BE2C (cell line): ENCODE measurements at regions not wholly inside any gene's neighbourhood (a gene's known extent, or its start where the extent isn't known, plus 50 kb on each side); places are given as distances from the start of the nearest gene placed in this dataset.
"Not testable (repeated sequence)": the region's sequence is repeated elsewhere in the genome, so short reads cannot be mapped to it uniquely, and the experiment has no call there.

ENCODE experiments used
- DNase-seq: peaks from one replicate; pipeline ENCODE4 v3.0.0-alpha.2; 2020
- H3K27me3 ChIP-seq: fragments of 250-450 bp; sonication (Bioruptor Pico); 2 replicates; pipeline ENCODE4 v1.5.1; 2020; ENCODE audit warnings: mild to moderate bottlenecking
- H3K36me3 ChIP-seq: fragments of 250-450 bp; sonication (Bioruptor Pico); 2 replicates; pipeline ENCODE4 v1.5.1; 2020; ENCODE audit warnings: mild to moderate bottlenecking
- H3K4me1 ChIP-seq: fragments of 250-450 bp; sonication (Bioruptor Pico); 2 replicates; pipeline ENCODE4 v1.5.1; 2020
- H3K4me3 ChIP-seq: 2 replicates; pipeline ENCODE4 v1.5.1; 2011; ENCODE audit warnings: low read depth, low read length
- H3K9me3 ChIP-seq: fragments of 250-450 bp; sonication (Bioruptor Pico); 2 replicates; pipeline ENCODE4 v1.5.1; 2020
- TF ChIP-seq, protein P1 (sequence below): IDR thresholded peaks from 2 replicates; pipeline ENCODE4 v1.5.1; 2012; ENCODE audit warnings: mild to moderate bottlenecking, low read depth, low read length

DNA sequence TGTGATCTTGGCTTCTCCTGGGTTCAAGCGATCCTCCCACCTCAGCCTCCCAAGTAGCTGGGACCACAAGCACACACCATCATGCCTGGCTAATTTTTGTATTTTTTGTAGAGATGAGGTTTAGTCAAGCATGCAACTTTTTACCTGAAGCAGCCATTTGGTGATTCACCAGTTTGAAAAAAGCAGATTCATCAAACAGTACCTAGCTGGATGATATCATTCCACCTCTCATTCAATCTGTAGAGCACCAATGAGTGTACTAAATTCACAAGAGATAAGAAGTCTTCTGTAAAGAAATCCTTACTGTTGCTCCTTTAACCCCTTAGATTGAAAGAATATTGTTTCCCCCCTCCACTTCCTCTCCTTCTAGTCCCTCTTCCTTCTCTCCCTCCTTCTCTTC lies 261.1 kb upstream of the RFC3 start:
- Histone ChIP-seq H3K27me3 (no peaks in the 10 kb centered on the region), H3K4me3 (no peak overlapping the region), H3K36me3 (no peaks in the 10 kb centered on the region), H3K4me1 (no peaks in the 10 kb centered on the region), H3K9me3 (no peaks in the 10 kb centered on the region)
- TF ChIP-seq, protein P1, sequence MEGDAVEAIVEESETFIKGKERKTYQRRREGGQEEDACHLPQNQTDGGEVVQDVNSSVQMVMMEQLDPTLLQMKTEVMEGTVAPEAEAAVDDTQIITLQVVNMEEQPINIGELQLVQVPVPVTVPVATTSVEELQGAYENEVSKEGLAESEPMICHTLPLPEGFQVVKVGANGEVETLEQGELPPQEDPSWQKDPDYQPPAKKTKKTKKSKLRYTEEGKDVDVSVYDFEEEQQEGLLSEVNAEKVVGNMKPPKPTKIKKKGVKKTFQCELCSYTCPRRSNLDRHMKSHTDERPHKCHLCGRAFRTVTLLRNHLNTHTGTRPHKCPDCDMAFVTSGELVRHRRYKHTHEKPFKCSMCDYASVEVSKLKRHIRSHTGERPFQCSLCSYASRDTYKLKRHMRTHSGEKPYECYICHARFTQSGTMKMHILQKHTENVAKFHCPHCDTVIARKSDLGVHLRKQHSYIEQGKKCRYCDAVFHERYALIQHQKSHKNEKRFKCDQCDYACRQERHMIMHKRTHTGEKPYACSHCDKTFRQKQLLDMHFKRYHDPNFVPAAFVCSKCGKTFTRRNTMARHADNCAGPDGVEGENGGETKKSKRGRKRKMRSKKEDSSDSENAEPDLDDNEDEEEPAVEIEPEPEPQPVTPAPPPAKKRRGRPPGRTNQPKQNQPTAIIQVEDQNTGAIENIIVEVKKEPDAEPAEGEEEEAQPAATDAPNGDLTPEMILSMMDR: no peak
- DNase-seq: no peak

DNA sequence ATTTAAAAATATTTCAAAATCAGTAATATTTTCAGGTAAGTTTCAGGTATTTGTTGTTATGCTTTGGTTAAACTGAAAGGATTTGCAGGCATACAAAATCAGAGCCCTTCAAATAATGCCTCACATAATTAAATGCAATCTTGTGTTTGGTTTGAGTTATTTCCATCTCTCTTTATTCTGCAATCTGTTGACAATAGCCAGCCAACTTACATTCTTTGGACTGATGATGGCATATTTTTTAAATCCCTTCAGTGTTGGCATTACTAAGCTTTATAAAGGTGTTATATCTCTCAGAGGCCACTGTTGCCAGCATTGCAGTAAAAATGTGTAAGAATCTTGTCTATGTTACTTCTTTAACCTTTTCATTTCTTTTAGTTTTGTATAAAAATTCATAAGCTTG lies 257.2 kb upstream of the RFC3 start:
- Histone ChIP-seq H3K9me3 (no peaks in the 10 kb centered on the region), H3K36me3 (no peaks in the 10 kb centered on the region), H3K4me1 (no peaks in the 10 kb centered on the region), H3K4me3 (no peak overlapping the region), H3K27me3 (no peaks in the 10 kb centered on the region)
- TF ChIP-seq, protein P1: no peak
- no peak for DNase-seq

DNA sequence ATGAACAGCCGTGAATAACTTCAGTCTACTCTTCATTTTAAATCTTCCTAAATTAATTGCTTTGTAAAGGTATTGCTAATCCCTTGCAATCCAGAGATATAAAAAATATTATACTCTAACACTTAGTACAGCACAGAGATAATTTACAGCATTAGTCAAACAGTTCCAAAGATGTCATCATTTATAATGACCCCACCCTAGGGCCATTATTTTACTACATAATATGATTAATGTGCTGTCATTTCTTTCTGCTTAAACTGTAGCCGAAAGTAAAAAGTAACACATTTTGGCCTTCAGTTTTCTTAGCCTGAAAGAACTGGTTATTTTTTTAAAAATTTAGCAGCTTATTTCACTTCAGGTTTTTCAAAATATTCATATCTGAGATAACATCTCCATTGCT lies 256.3 kb upstream of the RFC3 start:
- H3K9me3 ChIP-seq: no peaks in the 10 kb centered on the region
- H3K4me1 ChIP-seq: no peaks in the 10 kb centered on the region
- no peaks in the 10 kb centered on the region for H3K27me3 ChIP-seq
- TF ChIP-seq, protein P1: no peak
- DNase-seq: no peak
- H3K4me3 ChIP-seq: no peak overlapping the region
- H3K36me3 ChIP-seq: no peaks in the 10 kb centered on the region

DNA sequence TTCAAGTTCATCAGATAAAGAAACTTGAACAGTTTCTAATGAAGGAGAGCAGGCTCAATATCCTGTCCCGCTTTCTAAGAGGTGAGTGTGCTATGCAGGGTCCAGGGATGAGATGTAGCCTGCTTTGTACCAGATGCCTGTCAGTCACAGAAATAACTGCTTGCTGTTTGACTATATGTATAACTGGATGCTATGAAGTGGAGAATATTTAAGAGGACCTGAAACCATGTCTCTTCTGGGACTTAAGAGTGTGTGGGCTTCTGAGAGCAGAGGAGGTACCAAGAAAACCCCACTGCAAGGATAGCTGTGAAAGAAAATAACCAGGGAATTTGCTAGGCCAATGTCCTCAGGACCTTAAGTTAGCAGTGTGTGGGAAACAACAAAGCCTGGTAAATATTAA lies 246.3 kb upstream of the RFC3 start:
- H3K4me1 ChIP-seq: no peaks in the 10 kb centered on the region
- no peak for DNase-seq

DNA sequence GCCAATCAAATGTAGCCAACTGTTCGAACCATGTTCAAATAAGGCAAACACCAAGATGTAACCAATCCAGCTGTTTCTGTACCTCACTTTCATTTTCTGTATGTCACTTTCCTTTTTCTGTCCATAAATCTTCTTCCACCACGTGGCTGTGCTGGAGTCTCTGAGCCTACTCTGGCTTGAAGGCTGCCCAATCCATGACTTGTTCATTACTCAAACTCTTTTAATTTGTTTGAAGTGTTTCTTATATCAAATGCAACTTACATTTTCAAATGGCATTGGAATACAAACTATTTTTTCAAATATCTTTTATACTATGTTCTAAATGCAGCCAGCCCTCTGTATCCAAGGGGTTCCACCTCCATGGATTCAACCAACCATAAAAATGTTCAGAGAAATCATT lies 245.6 kb upstream of the RFC3 start:
- H3K9me3 ChIP-seq, H3K4me1 ChIP-seq, DNase-seq, H3K27me3 ChIP-seq, H3K36me3 ChIP-seq, H3K4me3 ChIP-seq: not testable (repeated sequence)

More for the DNA sequence above, 246.3 kb upstream of the RFC3 start:
- TF ChIP-seq, protein P1: no peak
- Histone ChIP-seq H3K4me3 (no peak overlapping the region), H3K27me3 (no peaks in the 10 kb centered on the region), H3K36me3 (no peaks in the 10 kb centered on the region), H3K9me3 (no peaks in the 10 kb centered on the region)

DNA sequence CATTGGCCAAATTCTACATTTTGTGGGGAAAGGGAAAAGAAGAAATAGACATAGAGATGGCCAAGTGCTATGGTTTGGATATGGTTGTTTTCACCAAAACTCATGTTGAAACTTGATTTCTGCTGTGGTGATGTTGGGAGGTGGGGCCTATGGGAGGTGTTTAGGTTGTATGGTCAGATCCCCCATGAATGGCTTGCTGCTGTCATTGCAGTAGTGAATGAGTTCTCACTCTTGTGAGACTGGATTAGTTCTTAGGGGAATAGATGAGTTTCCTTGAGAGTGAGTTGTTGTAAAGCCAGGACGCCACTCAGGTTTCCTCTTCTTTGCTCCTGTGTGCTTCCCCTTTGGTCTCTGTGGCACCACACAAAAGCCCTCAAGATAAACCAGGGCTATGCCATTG lies 242.6 kb upstream of the RFC3 start:
- H3K4me1 ChIP-seq: no peaks in the 10 kb centered on the region
- H3K36me3 ChIP-seq: no peaks in the 10 kb centered on the region
- no peak overlapping the region for H3K4me3 ChIP-seq
- no peaks in the 10 kb centered on the region for H3K9me3 ChIP-seq
- no peak for DNase-seq
- TF ChIP-seq, protein P1: no peak
- no peaks in the 10 kb centered on the region for H3K27me3 ChIP-seq

DNA sequence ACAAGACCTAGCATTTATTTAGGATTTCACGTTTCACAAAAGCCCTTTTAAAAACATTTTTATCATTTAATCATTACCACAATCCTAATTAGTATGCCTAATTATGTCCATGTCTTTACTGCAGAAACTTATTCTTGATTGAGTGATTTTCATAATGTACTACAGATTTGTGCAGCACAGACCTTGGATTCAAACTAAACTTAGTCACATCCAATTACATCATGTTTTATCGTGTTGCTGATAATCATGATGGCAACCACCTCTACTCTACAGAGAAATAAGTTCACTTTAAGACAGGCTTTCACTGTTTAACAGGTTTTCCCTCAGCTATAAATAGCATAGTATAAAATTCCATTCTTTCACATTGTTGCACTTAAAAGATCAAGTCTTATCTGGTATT lies 240.9 kb upstream of the RFC3 start:
- Histone ChIP-seq H3K9me3 (no peaks in the 10 kb centered on the region), H3K4me1 (no peaks in the 10 kb centered on the region), H3K27me3 (no peaks in the 10 kb centered on the region), H3K36me3 (no peaks in the 10 kb centered on the region), H3K4me3 (no peak overlapping the region)
- DNase-seq: no peak
- TF ChIP-seq, protein P1: no peak
